Right hindlimb (tissue), 1 donor: ENCODE measurements at regions not wholly inside any gene's neighbourhood (a gene's known extent, or its start where the extent isn't known, plus 50 kb on each side); places are given as distances from the start of the nearest gene placed in this dataset.
"Not testable (repeated sequence)": the region's sequence is repeated elsewhere in the genome, so short reads cannot be mapped to it uniquely, and the experiment has no call there.

ENCODE experiments used
- DNase-seq: peaks from one replicate; pipeline ENCODE4 v3.0.0-alpha.2; 2018

GRCh38 chr16:90220315-90220714, 143.2 kb upstream of the PRDM7 start:
- DNase-seq = not testable (repeated sequence)

DNA sequence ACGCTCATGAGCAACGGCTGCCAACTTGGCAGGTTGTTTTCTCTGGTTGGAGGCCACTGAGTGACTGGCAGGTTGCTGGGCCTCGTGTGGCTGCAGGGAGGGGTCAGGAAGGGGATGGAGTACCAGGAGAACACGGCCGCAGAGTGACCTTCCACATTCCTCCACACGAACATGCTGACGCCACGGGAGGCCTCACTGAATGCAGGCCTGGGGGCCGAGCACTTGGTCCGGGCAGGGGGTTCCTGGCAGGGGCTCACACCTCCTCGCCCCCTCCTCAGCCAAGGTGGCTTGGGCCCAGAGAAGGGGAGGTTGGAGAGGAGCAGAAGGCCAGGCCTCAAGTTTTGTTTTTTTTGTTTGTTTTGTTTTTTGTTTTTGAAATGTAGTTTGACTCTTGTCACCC, 98.5 kb upstream of the PRDM7 start:
- not testable (repeated sequence) for DNase-seq

DNA sequence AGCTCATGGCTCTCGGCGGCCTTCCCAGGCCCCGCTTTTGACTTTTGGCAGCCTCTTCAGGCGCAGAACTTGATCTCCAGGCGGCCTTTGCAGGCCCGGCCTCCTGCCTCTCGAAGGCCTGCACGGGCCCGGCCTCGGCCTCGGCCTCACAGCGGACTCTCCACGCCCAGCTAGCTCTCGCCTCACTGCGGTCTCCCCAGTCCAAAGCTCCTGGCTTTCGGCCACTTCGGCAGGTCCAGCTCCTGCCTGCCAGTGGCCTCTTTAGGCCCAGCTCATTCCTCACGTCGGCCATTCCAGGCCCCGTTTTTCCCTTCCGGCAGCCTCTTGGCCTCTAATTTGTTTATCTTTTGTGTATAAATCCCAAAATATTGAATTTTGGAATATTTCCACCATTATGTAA, 94.5 kb upstream of the PRDM7 start:
- DNase-seq = not testable (repeated sequence)

DNA sequence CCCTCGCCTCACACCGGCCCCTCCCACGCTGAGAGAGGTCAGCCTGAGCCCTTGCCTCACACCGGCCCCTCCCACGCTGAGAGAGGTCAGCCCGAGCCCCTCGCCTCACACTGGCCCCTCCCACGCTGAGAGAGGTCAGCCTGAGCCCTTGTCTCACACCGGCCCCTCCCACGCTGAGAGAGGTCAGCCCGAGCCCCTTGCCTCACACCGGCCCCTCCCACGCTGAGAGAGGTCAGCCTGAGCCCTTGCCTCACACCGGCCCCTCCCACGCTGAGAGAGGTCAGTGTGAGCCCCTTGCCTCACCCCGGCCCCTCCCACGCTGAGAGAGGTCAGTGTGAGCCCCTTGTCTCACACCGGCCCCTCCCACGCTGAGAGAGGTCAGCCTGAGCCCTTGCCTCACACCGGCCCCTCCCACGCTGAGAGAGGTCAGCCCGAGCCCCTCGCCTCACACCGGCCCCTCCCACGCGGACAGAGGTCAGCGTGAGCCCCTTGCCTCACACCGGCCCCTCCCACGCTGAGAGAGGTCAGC, 92.1 kb upstream of the PRDM7 start:
- not testable (repeated sequence) for DNase-seq

DNA sequence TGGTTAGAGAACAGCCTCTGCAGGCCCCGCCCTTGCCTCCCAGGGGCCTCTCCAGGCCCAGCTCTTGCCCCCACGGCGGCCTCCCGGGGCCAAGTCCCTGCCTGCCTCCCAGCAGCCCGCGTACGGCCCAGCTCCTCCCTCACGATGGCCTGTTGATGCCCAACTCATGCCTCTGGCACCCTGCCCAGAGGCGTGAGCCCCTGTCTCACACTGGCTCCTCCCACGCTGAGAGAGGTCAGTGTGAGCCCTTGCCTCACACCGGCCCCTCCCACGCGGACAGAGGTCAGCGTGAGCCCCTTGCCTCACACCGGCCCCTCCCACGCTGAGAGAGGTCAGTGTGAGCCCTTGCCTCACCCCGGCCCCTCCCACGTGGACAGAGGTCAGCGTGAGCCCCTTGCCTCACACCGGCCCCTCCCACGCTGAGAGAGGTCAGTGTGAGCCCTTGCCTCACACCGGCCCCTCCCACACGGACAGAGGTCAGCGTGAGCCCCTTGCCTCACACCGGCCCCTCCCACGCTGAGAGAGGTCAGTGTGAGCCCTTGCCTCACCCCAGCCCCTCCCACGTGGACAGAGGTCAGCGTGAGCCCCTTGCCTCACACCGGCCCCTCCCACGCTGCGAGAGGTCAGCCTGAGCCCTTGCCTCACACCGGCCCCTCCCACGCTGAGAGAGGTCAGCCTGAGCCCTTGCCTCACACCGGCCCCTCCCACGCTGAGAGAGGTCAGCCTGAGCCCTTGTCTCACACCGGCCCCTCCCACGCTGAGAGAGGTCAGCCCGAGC, 91.4 kb upstream of the PRDM7 start:
- peak; percentile 5 for DNase-seq

- DNase-seq = not testable (repeated sequence)
Measured at GRCh38 chr16:90167734-90168133, 90.6 kb upstream of the PRDM7 start.

DNA sequence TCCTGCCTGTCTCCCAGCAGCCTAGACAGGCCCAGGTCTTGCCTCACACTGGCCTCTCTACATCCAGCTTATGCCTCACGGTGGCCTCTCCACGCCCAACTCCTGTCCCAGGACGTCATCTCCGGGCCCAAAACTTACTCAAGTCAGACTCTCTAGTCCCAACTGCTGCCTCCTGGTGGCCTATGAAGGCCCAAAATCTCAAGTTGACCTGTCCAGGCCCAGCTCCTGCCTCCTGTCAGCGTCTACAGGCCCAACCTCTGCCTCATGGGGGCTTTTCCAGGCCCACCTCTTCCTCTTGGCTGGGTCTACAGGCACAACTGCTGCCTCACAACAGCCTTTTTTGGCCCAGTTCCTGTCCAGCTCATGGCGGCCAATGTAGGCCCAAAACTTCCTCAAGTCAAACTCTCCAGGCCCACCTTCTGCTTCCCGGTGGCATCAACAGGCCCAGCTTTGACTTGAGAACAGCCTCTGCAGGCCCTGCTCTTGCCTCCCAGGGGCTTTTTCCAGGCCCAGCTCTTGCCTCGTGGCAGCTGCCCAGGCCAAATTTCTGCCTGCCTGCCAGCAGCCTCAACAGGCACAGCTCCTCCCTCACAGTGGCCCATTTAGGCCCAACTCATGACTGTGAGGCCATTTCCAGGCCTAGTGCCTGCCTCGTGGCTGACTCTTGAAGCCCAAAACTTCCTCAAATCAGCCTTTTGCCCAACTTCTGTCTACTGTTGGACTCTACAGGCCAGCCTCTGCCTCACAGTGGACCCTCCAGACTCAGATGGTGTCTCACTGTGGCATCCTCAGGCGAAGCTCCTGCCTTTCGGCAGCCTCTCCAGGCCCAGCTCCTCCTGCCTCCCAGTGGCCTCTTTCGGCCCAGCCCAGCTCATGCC, 89.8 kb upstream of the PRDM7 start:
- DNase-seq = not testable (repeated sequence)

GRCh38 chr16:90151027-90151426, 73.9 kb upstream of the PRDM7 start:
- not testable (repeated sequence) for DNase-seq
